Spleen (tissue), 7 donors: ENCODE measurements at regions not wholly inside any gene's neighbourhood (a gene's known extent, or its start where the extent isn't known, plus 50 kb on each side); places are given as distances from the start of the nearest gene placed in this dataset.

Experiments used
- CTCF ChIP-seq, 11 experiments: fragments of 200-600 bp in 7 of 11; fragments of 450-650 bp in 4 of 11; sonication (generic) in 4 of 11; IDR thresholded peaks in 8 of 11; conservative IDR thresholded peaks in 3 of 11; 1 replicate in 7 of 11; 2 replicates in 4 of 11; pipeline versions ENCODE4 v1.4.0 to v1.8.0; 2016 to 2021; ENCODE audit warnings: antibody characterized with exemption in 11 of 11, inconsistent platforms in 4 of 11, mild to moderate bottlenecking in 1 of 11
- POLR2A ChIP-seq, 3 donors: fragments of 450-650 bp; IDR thresholded peaks; one replicate each; pipeline ENCODE4 v1.5.1; 2017; ENCODE audit warnings: antibody characterized with exemption in 3 of 3, mild to moderate bottlenecking in 1 of 3
- POLR2AphosphoS5 ChIP-seq, 3 donors: sonication (generic); formaldehyde crosslinking; IDR thresholded peaks; one replicate each; pipeline ENCODE4 v1.5.1; 2017; ENCODE audit warnings: antibody characterized with exemption in 3 of 3
- donor health status: DM: no; HTN: no; CAD: no; lungs with moderate emphysema.
- donor health status: DM: no; HTN: no; CAD: no.
- donor health status: DM: no; HTN: no; CAD: no.

- no peak for TF ChIP-seq CTCF (IDR thresholded peaks at IDR 0.05 in 8 of 11, conservative IDR thresholded peaks at IDR 0.05 in 3 of 11)
- TF ChIP-seq POLR2AphosphoS5 (IDR thresholded peaks at IDR 0.05): no peak
- no peak for TF ChIP-seq POLR2A (IDR thresholded peaks at IDR 0.05)
Observed at GRCh38 chr13:66037096-66037495, 1193.0 kb downstream of the PCDH9 start.
